Pancreas (tissue), 10 donors: ENCODE measurements at regions not wholly inside any gene's neighbourhood (a gene's known extent, or its start where the extent isn't known, plus 50 kb on each side); places are given as distances from the start of the nearest gene placed in this dataset.

ENCODE experiments used
- ATAC-seq, 4 donors: fragments of 200-7000 bp; cut with Tn5 transposase; one replicate each; pipeline versions ENCODE4 v1.8.0 to v1.9.1; 2020; ENCODE audit warnings: mild to moderate bottlenecking in 4 of 4, moderate library complexity in 4 of 4
- DNase-seq, 6 donors: peaks; one replicate each; pipeline ENCODE4 v3.0.0-alpha.2; 2020
- FAIRE-seq: peaks from 2 replicates; lab custom pipeline; 2012; peaks lifted over from hg19 to GRCh38; lab: Jason Lieb, UNC
- H3K27ac ChIP-seq, 4 donors: fragments of 200-600 bp; sonication (generic); 1 replicate in 3 of 4; 2 replicates in 1 of 4; pipeline versions ENCODE4 v1.5.0 to v1.8.0; 2020
- H3K27me3 ChIP-seq, 4 donors: fragments of 200-600 bp; one replicate each; pipeline ENCODE4 v1.8.0; 2021
- H3K36me3 ChIP-seq, 3 donors: fragments of 200-600 bp; sonication (generic) in 1 of 3; one replicate each; pipeline versions ENCODE4 v1.5.0 to v1.8.0; 2020 to 2021
- H3K4me1 ChIP-seq, 3 donors: fragments of 200-600 bp; one replicate each; pipeline ENCODE4 v1.8.0; 2021
- H3K4me3 ChIP-seq, 4 donors: fragments of 200-600 bp; sonication (generic) in 2 of 4; one replicate each; pipeline versions ENCODE4 v1.5.0 to v1.8.0; 2020 to 2021
- H3K9me3 ChIP-seq, 4 donors: fragments of 200-600 bp; one replicate each; pipeline ENCODE4 v1.8.0; 2021
- CTCF ChIP-seq, 4 donors: fragments of 200-600 bp; sonication (generic) in 3 of 4; IDR thresholded peaks; one replicate each; pipeline versions ENCODE4 v1.5.0 to v1.8.0; 2021; ENCODE audit warnings: antibody characterized with exemption in 4 of 4
- WGBS, 2 donors: extraction: QIAGEN DNeasy Blood & Tissue Kit; methylation state at CpG; one replicate each; pipeline ENCODE4 v1.1.7; 2013; 5-methylcytosine and 5-hydroxymethylcytosine counted together
- intact Hi-C, 3 donors: fragments of 100-400 bp; cut with DNase I; formaldehyde crosslinking; loops; one replicate each; pipeline versions ENCODE4 v1.11.1 to v1.14.2; 2022
- donor health status: healthy with polysubstance abuse.
- donor health status: DM: no; HTN: no; CAD: no; lungs with moderate emphysema.
- donor health status: DM: no; HTN: no; CAD: no.
- donor health status: control.
- donor health status: control.
- donor health status: Bipolar disorder and iron deficiency.
- donor health status: DM: yes; HTN: yes; CAD: no.
- donor health status: DM: no; HTN: no; CAD: no.
- donor health status: DM: no; HTN: no; CAD: no.
- donor health status: DM: yes; HTN: yes; CAD: no.

- Histone ChIP-seq H3K4me3 (no peak overlapping the region), H3K27me3 (no peaks in the 10 kb centered on the region), H3K9me3 (no peaks in the 10 kb centered on the region), H3K4me1 (no peaks in the 10 kb centered on the region), H3K36me3 (no peaks in the 10 kb centered on the region), H3K27ac (no peak overlapping the region)
- TF ChIP-seq CTCF (IDR thresholded peaks at IDR 0.05), result no peak
- FAIRE-seq, result no peak
- no peak for ATAC-seq
- intact Hi-C loops, result no loop called here
- WGBS, 2 donors, result 82 to 89% methylated on average over 2 of the region's 2 CpGs
- DNase-seq, result no peak
These were observed 340.5 kb upstream of the PRDM1 start for GRCh38 chr6:105745464-105746129.

- Histone ChIP-seq H3K4me3 (no peak overlapping the region), H3K27ac (no peak overlapping the region), H3K36me3 (no peaks in the 10 kb centered on the region), H3K9me3 (no peaks in the 10 kb centered on the region), H3K4me1 (no peaks in the 10 kb centered on the region), H3K27me3 (no peaks in the 10 kb centered on the region)
- TF ChIP-seq CTCF (IDR thresholded peaks at IDR 0.05), result no peak
- ATAC-seq (no peak), FAIRE-seq (no peak), DNase-seq (no peak)
- WGBS, 2 donors, result 69 to 73% methylated on average over 1 of the region's 1 CpG
- intact Hi-C loops, result no loop called here
These were observed 341.3 kb upstream of the PRDM1 start for GRCh38 chr6:105744815-105745214.

GRCh38 chr6:105740946-105741645 lies 338.2 kb upstream of the PREP start:
- FAIRE-seq, result no peak
- Histone ChIP-seq H3K27me3 (no peaks in the 10 kb centered on the region), H3K27ac (no peak overlapping the region), H3K4me3 (no peak overlapping the region), H3K9me3 (no peaks in the 10 kb centered on the region), H3K36me3 (no peaks in the 10 kb centered on the region), H3K4me1 (no peaks in the 10 kb centered on the region)
- intact Hi-C loops, result no loop called here
- no peak for DNase-seq
- no peak for TF ChIP-seq CTCF (IDR thresholded peaks at IDR 0.05)
- WGBS, 2 donors, result 64 to 68% methylated on average over 7 of the region's 7 CpGs
- no peak for ATAC-seq

- 63 to 76% methylated on average over 2 of the region's 2 CpGs for WGBS, 2 donors
- Histone ChIP-seq H3K27ac (no peak overlapping the region), H3K36me3 (no peaks in the 10 kb centered on the region), H3K4me3 (no peak overlapping the region), H3K9me3 (no peaks in the 10 kb centered on the region), H3K4me1 (no peaks in the 10 kb centered on the region), H3K27me3 (no peaks in the 10 kb centered on the region)
- ATAC-seq (no peak), FAIRE-seq (no peak), DNase-seq (no peak)
- intact Hi-C loops, result no loop called here
- TF ChIP-seq CTCF (IDR thresholded peaks at IDR 0.05), result no peak
These were observed 336.9 kb upstream of the PREP start for GRCh38 chr6:105739764-105740163.
